Cardiac septum (tissue), 1 donor: ENCODE measurements at regions not wholly inside any gene's neighbourhood (a gene's known extent, or its start where the extent isn't known, plus 50 kb on each side); places are given as distances from the start of the nearest gene placed in this dataset.
"Not testable (repeated sequence)": the region's sequence is repeated elsewhere in the genome, so short reads cannot be mapped to it uniquely, and the experiment has no call there.

Source experiments
- DNase-seq: peaks from one replicate; pipeline ENCODE4 v3.0.0-alpha.2; 2020; ENCODE audit warnings: low spot score
- intact Hi-C: fragments of 100-400 bp; cut with DNase I; formaldehyde crosslinking; loops from one replicate; pipeline ENCODE4 v1.14.0; 2022
- donor health status: DM: no; HTN: no; CAD: no.

- intact Hi-C loops, result no loop called here
- DNase-seq, result no peak
Measured at GRCh38 chr12:47326190-47326589, 246.4 kb upstream of the AMIGO2 start.

GRCh38 chr12:47323802-47324201, 244.0 kb upstream of the AMIGO2 start:
- no peak for DNase-seq
- intact Hi-C loops, result no loop called here

GRCh38 chr12:47321436-47321835, 241.7 kb upstream of the AMIGO2 start:
- intact Hi-C loops, result no loop called here
- DNase-seq, result no peak

DNA sequence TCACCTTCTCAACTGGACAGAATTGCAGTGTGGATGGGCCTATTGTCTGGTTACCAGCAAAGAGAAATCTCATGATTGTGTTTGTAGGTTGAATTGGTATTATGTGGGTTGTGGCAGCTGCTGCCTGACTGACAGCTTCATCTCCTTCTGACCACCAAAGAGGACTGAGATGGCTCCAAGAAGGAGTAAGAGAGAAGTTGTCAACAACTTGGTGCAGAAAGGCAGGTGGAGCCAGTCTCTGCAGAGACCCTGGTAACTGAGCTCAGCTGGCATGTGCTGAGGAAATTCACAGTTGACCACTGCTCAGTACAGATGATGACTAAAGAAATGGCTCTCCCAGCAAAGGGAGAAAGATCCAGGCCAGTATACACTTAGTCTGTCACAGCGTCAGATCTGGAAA, 240.0 kb upstream of the AMIGO2 start:
- intact Hi-C loops, result no loop called here
- no peak for DNase-seq

DNA sequence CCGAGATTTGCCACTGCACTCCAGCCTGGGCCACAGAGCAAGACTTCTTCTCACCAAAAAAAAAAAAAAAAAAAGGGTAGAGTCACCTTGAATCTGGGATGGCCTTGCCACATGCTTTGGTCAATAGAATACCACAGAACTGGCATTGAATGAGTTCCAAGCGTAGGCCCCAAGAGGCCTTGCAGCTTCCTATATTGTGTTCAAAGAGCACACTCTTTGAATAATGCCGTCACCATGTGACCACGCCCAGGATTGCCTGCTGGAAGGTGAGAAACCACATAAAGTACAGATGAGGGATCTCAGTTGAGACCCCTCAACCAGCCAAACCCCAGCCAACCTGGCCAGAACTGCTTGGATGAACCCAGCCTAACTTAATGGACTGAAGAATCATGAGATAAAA, 239.2 kb upstream of the AMIGO2 start:
- intact Hi-C loops, result no loop called here
- no peak for DNase-seq

DNA sequence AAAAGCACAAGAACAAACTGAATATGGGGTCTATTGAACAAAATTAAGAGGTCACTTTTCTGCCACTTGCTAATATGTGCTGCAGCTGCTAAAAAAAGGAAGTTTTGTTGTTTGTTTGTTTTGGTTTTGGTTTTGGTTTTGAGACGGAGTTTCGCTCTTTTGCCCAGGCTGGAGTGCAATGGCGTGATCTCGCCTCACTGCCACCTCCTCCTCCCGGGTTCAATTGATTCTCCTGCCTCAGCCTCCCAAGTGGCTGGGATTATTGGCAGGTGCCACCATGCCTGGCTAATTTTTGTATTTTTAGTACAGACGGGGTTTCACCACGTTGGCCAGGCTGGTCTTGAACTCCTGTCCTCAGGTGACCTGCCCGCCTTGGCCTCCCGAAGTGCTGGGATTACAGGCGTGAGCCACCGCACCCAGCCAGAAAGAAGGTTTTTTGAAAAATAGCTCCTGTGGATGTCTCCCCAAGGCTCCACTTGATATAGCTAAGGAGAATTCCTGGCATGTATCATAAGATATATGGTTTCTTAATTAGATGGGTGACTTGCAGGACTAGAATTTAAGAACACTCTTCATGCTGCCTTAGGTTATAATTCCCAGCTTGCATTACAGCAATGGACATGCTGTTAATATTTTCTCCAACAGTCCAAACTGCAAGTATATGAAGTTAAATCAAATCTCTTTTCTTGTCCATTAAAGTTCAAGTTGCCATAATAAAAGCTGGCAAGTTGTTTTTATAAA, 237.6 kb upstream of the AMIGO2 start:
- intact Hi-C loops, result no loop called here
- no peak for DNase-seq

GRCh38 chr12:47316609-47317049, 236.9 kb upstream of the AMIGO2 start:
- intact Hi-C loops, result no loop called here
- DNase-seq, result no peak

GRCh38 chr12:47314996-47315395, 235.2 kb upstream of the AMIGO2 start:
- intact Hi-C loops, result no loop called here
- DNase-seq, result no peak

GRCh38 chr12:47312808-47313426, 233.2 kb upstream of the AMIGO2 start:
- no peak for DNase-seq
- intact Hi-C loops, result no loop called here

GRCh38 chr12:47312147-47312546, 232.4 kb upstream of the AMIGO2 start:
- DNase-seq, result no peak
- intact Hi-C loops, result no loop called here

DNA sequence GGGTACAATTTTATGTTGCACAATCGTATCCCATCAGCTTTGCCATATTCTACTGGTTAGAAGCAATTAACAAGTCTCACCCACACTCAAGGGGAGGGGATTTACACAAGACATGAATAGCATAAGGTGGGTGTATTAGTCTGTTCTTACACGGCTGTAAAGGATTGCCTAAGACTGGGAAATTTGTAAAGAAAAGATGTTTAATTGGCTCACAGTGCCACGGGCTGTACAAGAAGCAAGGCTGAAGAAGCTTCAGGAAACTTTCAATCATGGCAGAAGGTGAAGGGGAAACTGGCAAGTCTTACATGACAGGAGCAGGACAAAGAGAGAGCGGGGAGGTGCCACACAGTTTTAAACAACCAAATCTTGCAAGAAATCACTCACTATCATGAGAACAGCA, 231.8 kb upstream of the AMIGO2 start:
- intact Hi-C loops, result no loop called here
- no peak for DNase-seq

DNA sequence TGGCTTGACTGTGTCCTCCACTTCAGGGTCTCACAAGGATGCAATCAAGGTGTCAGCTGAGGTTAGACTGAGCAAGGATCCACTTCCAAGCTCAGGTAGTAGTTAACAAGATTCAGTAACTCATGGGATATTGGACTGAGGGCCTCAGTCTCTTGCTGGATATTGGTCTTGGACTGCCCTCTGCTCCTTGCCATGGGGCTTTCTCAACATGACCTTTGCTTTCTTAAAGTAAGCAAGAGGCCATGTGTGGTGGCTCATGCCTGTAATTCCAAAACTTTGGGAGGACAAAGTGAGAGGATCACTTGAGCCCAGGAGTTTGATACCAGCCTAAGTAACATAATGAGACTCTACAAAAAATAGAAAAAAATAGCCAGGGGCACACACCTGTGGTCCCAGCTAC, 231.3 kb upstream of the AMIGO2 start:
- no peak for DNase-seq
- intact Hi-C loops, result no loop called here

- intact Hi-C loops, result loop anchor here (5.0 kb wide), 1 partner anchor 276 kb away; no protein-coding TSS in a partner anchor
- DNase-seq, result no peak
Measured at GRCh38 chr12:47308672-47309071, 228.9 kb upstream of the AMIGO2 start.

DNA sequence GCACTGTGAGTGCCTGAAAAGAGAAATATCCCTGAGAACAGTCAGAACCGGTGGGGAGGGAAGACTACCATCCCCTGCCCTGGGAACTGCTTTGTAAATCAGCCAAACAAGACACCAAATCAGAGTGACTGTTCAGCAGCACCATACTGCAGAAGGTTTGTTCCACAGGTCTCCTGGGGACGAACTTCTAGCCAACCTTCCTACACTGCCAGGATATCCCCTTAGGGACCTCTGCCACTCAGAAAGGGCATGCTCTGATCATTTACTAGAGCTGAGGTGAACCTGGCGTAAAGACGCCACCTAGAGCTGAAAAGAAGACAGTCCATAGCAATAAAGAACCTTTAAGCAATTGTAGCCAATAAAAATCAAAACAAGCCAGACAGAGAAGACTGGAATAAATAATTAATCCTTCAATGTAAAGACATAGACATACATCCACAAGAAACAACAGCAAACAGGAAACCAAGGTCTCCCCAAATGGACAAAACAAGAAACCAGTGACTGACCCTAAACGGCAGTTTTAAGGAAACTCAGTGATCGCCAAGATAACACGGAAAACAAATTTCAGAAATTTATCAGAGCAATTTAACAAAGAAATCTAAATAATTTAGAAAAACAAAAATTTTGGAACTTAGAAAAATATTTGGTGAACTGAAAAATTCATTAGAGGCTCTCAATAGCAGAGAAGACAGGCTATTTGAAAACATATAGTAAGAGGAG, 228.1 kb upstream of the AMIGO2 start:
- intact Hi-C loops, result loop anchor here (5.0 kb wide), 1 partner anchor 276 kb away; no protein-coding TSS in a partner anchor
- DNase-seq, result no peak

- intact Hi-C loops, result loop anchor here (5.0 kb wide), 1 partner anchor 275 kb away; no protein-coding TSS in a partner anchor
- DNase-seq, result not testable (repeated sequence)
Measured at GRCh38 chr12:47306773-47307679, 227.3 kb upstream of the AMIGO2 start.

- intact Hi-C loops, result loop anchor here (5.0 kb wide), 1 partner anchor 274 kb away; no protein-coding TSS in a partner anchor
Measured at GRCh38 chr12:47306130-47306529, 226.4 kb upstream of the AMIGO2 start.

DNA sequence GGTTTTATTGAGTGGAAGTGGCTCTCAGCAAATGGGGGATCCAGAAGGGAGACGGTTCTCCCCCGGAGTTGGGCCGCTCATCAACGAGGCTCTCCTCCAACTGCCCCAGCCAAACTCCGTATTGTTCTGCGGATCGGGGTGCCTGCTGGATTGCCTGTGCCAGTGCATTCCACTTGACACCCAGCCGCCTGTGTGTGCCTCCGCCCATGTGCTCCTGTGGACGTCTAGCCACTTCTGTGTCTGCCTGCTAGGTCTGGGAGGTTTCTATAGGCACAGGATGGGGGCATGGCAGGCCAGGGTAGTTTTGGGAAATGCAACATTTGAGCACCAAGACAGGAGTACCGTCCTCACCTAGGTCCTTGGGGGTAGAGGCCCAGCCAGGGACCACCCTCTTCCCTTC, 225.7 kb upstream of the AMIGO2 start:
- intact Hi-C loops, result loop anchor here (5.0 kb wide), 1 partner anchor 273 kb away; no protein-coding TSS in a partner anchor
- no peak for DNase-seq

More at GRCh38 chr12:47306130-47306529, 226.4 kb upstream of the AMIGO2 start:
- DNase-seq, result no peak

DNA sequence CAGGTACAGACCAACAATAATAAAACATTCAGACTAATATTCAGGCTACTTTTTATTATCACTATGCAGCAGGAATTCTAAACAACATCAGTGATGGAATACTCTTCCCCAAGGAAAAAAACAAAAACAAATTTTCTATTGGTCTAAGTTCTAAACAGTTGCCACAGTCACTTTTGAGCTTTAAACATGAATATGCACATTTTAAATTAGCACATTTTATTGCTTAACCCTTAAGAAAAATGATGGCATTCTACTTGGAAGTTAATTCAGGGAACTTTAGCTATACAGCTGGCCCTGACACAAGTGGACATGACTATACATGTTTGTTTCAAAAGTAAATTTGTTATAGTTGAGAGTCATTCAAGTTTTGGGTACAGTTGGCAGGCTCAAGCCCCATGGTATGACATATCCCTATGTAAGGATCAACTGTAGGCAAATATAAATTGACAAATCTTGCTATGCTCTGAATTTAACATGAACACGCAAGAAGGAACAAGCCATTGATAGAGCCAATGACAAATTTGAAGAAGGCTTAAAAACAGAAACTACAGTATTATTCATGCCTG, 224.3 kb upstream of the AMIGO2 start:
- intact Hi-C loops, result no loop called here

DNA sequence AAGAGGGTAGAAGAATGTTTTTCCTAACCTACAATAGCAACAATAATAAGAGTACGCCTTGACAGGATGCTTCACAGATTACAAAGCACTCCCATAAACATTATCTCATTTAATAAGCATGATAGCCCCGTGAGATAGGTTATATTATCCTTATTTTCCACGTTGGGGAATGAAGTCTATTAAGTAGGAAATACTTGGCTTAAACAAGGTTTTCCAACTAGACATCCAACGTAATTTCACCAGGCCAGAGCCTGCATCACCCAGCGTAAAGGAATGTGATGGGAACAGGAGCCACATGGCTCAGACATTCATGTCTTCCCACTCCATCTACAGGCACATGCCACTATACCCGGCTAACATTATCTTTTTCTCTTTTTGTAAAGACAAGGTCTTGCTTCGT, 223.4 kb upstream of the AMIGO2 start:
- DNase-seq, result no peak
- intact Hi-C loops, result no loop called here

More for the DNA sequence above, 224.3 kb upstream of the AMIGO2 start:
- no peak for DNase-seq
